Transverse colon (tissue), 4 donors: ENCODE measurements at regions not wholly inside any gene's neighbourhood (a gene's known extent, or its start where the extent isn't known, plus 50 kb on each side); places are given as distances from the start of the nearest gene placed in this dataset.

Source experiments
- DNase-seq: peaks from one replicate; pipeline ENCODE4 v3.0.0-alpha.2; 2019
- H3K27ac ChIP-seq, 4 donors: fragments of 200-600 bp; sonication (generic); 2 replicates each; pipeline ENCODE4 v1.5.1; 2016 to 2018; ENCODE audit warnings: inconsistent platforms in 4 of 4
- H3K27me3 ChIP-seq: fragments of 200-600 bp; sonication (generic); 2 replicates; pipeline ENCODE4 v1.5.1; 2017; ENCODE audit warnings: inconsistent platforms
- H3K36me3 ChIP-seq, 4 donors: fragments of 200-600 bp; sonication (generic); 2 replicates each; pipeline ENCODE4 v1.5.1; 2017 to 2019; ENCODE audit warnings: inconsistent platforms in 4 of 4
- H3K4me1 ChIP-seq, 4 donors: fragments of 200-600 bp; sonication (generic); 2 replicates each; pipeline ENCODE4 v1.5.1; 2017 to 2020; ENCODE audit warnings: inconsistent platforms in 4 of 4
- H3K4me3 ChIP-seq, 4 donors: fragments of 200-600 bp; sonication (generic); 1 replicate in 1 of 4; 2 replicates in 3 of 4; pipeline versions ENCODE4 v1.5.1 to v1.6.1; 2017 to 2019; ENCODE audit warnings: inconsistent platforms in 4 of 4
- H3K9me3 ChIP-seq, 2 donors: fragments of 200-600 bp; sonication (generic); 2 replicates each; pipeline ENCODE4 v1.5.1; 2017 to 2019; ENCODE audit warnings: inconsistent platforms in 2 of 2
- CTCF ChIP-seq, 5 experiments: fragments of 200-600 bp in 3 of 5; fragments of 450-650 bp in 2 of 5; sonication (generic) in 3 of 5; IDR thresholded peaks; 1 replicate in 2 of 5; 2 replicates in 3 of 5; pipeline ENCODE4 v1.5.1; 2016 to 2017; ENCODE audit warnings: antibody characterized with exemption in 5 of 5, inconsistent platforms in 3 of 5, mild to moderate bottlenecking in 2 of 5, moderate library complexity in 1 of 5
- EP300 ChIP-seq: sonication (generic); formaldehyde crosslinking; IDR thresholded peaks from one replicate; pipeline ENCODE4 v1.6.1; 2017; ENCODE audit warnings: antibody characterized with exemption, low read depth
- POLR2A ChIP-seq: fragments of 450-650 bp; IDR thresholded peaks from one replicate; pipeline ENCODE4 v1.6.1; 2016; ENCODE audit warnings: antibody characterized with exemption, mild to moderate bottlenecking, moderate library complexity
- POLR2AphosphoS5 ChIP-seq, 3 donors: sonication (generic); formaldehyde crosslinking; IDR thresholded peaks; one replicate each; pipeline ENCODE4 v1.6.1; 2016; ENCODE audit warnings: antibody characterized with exemption in 3 of 3
- WGBS, 2 donors: methylation state at CpG; one replicate each; pipeline ENCODE4 v1.1.5; 2018; ENCODE audit warnings: low coverage in 1 of 2; 5-methylcytosine and 5-hydroxymethylcytosine counted together
- in situ Hi-C, 4 donors: fragments of 200-750 bp; cut with MboI; loops; one replicate each; pipeline versions ENCODE4 v1.15.0 to v1.15.1; 2017; ENCODE audit warnings: low sequenced_read_pairs in 3 of 4, low pct_ligation_motif_present in 1 of 4, low pct_unique_long_range_greater_than_20kb in 1 of 4
- intact Hi-C: fragments of 100-400 bp; cut with DNase I; formaldehyde crosslinking; loops from one replicate; pipeline ENCODE4 v1.15.1; 2023; ENCODE audit warnings: low total_unique reads

GRCh38 chr1:30816211-30817076 lies 58.9 kb upstream of the LAPTM5 start:
- H3K36me3 ChIP-seq = no peaks in the 10 kb centered on the region
- H3K27ac ChIP-seq = peak overlapping the region; percentile 69 to 90 (median 81)
- in situ Hi-C loops (no loop called here), intact Hi-C loops (loop anchor here (5.0 kb wide), 1 partner anchor 71 kb away; no protein-coding TSS in a partner anchor)
- WGBS, 2 donors = 37 to 47% methylated on average over 4 to 13 of the region's 18 CpGs
- TF ChIP-seq POLR2AphosphoS5 (IDR thresholded peaks at IDR 0.05) (peak in 1 of 3 donors; percentile 16), POLR2A (no peak)
- DNase-seq = peak; percentile 41
- no peak overlapping the region for H3K4me3 ChIP-seq
- H3K9me3 ChIP-seq = no peaks in the 10 kb centered on the region
- H3K27me3 ChIP-seq = peaks cover 6% of the 10 kb centered on the region
- peaks cover 5 to 14% (median 9%) of the 10 kb centered on the region in 4 donors for H3K4me1 ChIP-seq

GRCh38 chr1:30815556-30815955 lies 58.0 kb upstream of the LAPTM5 start:
- intact Hi-C loops (loop anchor here (5.0 kb wide), 1 partner anchor 72 kb away; no protein-coding TSS in a partner anchor), in situ Hi-C loops (no loop called here)
- Histone ChIP-seq H3K4me1 (peaks cover 5 to 14% (median 9%) of the 10 kb centered on the region in 4 donors), H3K9me3 (no peaks in the 10 kb centered on the region), H3K36me3 (no peaks in the 10 kb centered on the region), H3K27me3 (peaks cover 6% of the 10 kb centered on the region), H3K4me3 (no peak overlapping the region), H3K27ac (peak overlapping the region; percentile 69 to 90 (median 81))
- DNase-seq = no peak
- TF ChIP-seq EP300 = no peak
- no peak for TF ChIP-seq POLR2AphosphoS5 (IDR thresholded peaks at IDR 0.05)
- no peak for TF ChIP-seq POLR2A
- TF ChIP-seq CTCF (IDR thresholded peaks at IDR 0.05) = no peak
- 82% methylated on average over 7 to 8 of the region's 8 CpGs for WGBS, 2 donors

- Histone ChIP-seq H3K27me3 (peaks cover 6% of the 10 kb centered on the region), H3K4me3 (no peak overlapping the region), H3K9me3 (no peaks in the 10 kb centered on the region), H3K27ac (no peak overlapping the region), H3K4me1 (peaks cover 14 to 25% (median 15%) of the 10 kb centered on the region in 4 donors), H3K36me3 (no peaks in the 10 kb centered on the region)
- TF ChIP-seq CTCF (IDR thresholded peaks at IDR 0.05) (no peak), POLR2AphosphoS5 (IDR thresholded peaks at IDR 0.05) (no peak), EP300 (no peak), POLR2A (no peak)
- no peak for DNase-seq
- intact Hi-C loops = no loop called here
- in situ Hi-C loops = no loop called here
These were observed 56.7 kb upstream of the LAPTM5 start for GRCh38 chr1:30814292-30814691.

- no peaks in the 10 kb centered on the region for H3K9me3 ChIP-seq
- in situ Hi-C loops (no loop called here), intact Hi-C loops (no loop called here)
- H3K27me3 ChIP-seq = peaks cover 17% of the 10 kb centered on the region
- H3K4me3 ChIP-seq = no peak overlapping the region
- TF ChIP-seq POLR2A (no peak), POLR2AphosphoS5 (IDR thresholded peaks at IDR 0.05) (no peak), EP300 (no peak), CTCF (IDR thresholded peaks at IDR 0.05) (no peak)
- H3K27ac ChIP-seq = peak overlapping the region in 1 of 4 donors; percentile 27
- 59 to 71% methylated on average over 2 to 3 of the region's 3 CpGs for WGBS, 2 donors
- no peak for DNase-seq
- H3K36me3 ChIP-seq = no peaks in the 10 kb centered on the region
- H3K4me1 ChIP-seq = peaks cover 23 to 40% (median 24%) of the 10 kb centered on the region in 4 donors
These were observed 54.5 kb upstream of the LAPTM5 start for GRCh38 chr1:30812076-30812475.
